Cardiac fibroblast (primary cell): ENCODE measurements at regions not wholly inside any gene's neighbourhood (a gene's known extent, or its start where the extent isn't known, plus 50 kb on each side); places are given as distances from the start of the nearest gene placed in this dataset.

Experiments
- DNase-seq, 2 donors: peaks; one replicate each; pipeline versions ENCODE4 v3.0.0 to v3.0.0-alpha.2; 2010; ENCODE audit warnings: low read depth in 2 of 2
- H3K4me3 ChIP-seq, 2 donors: replicated peaks in 1 of 2; 1 replicate in 1 of 2; 2 replicates in 1 of 2; pipeline ENCODE4 v1.5.1; 2011; ENCODE audit warnings: low read depth in 2 of 2, low read length in 2 of 2, mild to moderate bottlenecking in 2 of 2, moderate library complexity in 1 of 2
- TF ChIP-seq, protein P1 (sequence below): IDR thresholded peaks from one replicate; pipeline ENCODE4 v1.5.1; 2011; ENCODE audit warnings: low read depth, mild to moderate bottlenecking, low read length, inconsistent platforms

DNA sequence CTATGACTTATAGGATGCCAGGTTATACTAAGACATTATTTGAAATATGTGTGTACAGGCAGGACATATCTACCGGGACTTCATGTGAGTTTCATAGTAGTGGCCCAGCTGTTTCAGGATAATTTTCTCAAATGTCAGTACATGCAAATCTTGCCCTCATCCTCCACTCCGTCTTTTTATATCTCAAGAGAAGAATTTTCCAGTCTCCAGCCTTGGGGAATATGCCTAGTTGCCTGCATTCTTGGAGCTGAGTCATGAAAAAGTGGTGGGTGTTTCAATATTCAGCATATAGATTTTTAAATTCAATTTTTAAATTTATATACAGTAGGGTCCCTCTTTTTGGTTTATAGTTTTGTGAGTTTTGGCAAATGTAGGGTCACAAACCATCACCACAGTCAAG lies 236.7 kb downstream of the OTUD1 start:
- TF ChIP-seq, protein P1, sequence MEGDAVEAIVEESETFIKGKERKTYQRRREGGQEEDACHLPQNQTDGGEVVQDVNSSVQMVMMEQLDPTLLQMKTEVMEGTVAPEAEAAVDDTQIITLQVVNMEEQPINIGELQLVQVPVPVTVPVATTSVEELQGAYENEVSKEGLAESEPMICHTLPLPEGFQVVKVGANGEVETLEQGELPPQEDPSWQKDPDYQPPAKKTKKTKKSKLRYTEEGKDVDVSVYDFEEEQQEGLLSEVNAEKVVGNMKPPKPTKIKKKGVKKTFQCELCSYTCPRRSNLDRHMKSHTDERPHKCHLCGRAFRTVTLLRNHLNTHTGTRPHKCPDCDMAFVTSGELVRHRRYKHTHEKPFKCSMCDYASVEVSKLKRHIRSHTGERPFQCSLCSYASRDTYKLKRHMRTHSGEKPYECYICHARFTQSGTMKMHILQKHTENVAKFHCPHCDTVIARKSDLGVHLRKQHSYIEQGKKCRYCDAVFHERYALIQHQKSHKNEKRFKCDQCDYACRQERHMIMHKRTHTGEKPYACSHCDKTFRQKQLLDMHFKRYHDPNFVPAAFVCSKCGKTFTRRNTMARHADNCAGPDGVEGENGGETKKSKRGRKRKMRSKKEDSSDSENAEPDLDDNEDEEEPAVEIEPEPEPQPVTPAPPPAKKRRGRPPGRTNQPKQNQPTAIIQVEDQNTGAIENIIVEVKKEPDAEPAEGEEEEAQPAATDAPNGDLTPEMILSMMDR = no peak
- DNase-seq = no peak
- no peak overlapping the region for H3K4me3 ChIP-seq

- no peak overlapping the region for H3K4me3 ChIP-seq
- TF ChIP-seq, protein P1 = no peak
- no peak for DNase-seq
These were observed 237.4 kb downstream of the OTUD1 start for GRCh38 chr10:23676296-23676695.

GRCh38 chr10:23686722-23687121 lies 247.8 kb downstream of the OTUD1 start:
- TF ChIP-seq, protein P1 = no peak
- no peak overlapping the region for H3K4me3 ChIP-seq
- no peak for DNase-seq

- TF ChIP-seq, protein P1 = no peak
- no peak overlapping the region for H3K4me3 ChIP-seq
- DNase-seq = no peak
These were observed 253.9 kb downstream of the OTUD1 start for GRCh38 chr10:23692736-23693135.

GRCh38 chr10:23693501-23693901 lies 254.6 kb downstream of the OTUD1 start:
- peak in 1 of 2 donors; percentile 2 for DNase-seq
- TF ChIP-seq, protein P1 = no peak

DNA sequence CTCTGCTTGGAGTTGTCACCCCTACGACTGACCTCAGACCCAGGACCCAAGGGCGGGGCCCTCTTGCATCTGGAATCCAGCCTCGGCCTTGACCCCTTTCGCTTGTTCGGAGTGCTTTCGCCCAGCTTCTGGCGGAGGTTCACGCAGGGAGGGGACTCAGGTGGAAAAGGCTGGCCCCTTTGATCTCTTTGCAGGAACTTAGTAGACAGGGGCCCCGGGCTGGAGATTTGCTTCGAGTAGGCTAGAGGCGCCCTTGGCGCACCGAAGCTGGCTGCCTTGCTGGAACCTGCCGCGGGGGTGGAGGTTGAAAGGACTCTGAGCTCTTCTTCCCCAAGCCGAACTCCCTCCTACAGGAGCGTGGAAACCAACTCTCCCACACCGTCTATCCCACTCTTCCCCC lies 255.1 kb downstream of the OTUD1 start:
- TF ChIP-seq, protein P1 = no peak
- H3K4me3 ChIP-seq = no peak overlapping the region
- no peak for DNase-seq

More at GRCh38 chr10:23693501-23693901, 254.6 kb downstream of the OTUD1 start:
- H3K4me3 ChIP-seq = no peak overlapping the region

DNA sequence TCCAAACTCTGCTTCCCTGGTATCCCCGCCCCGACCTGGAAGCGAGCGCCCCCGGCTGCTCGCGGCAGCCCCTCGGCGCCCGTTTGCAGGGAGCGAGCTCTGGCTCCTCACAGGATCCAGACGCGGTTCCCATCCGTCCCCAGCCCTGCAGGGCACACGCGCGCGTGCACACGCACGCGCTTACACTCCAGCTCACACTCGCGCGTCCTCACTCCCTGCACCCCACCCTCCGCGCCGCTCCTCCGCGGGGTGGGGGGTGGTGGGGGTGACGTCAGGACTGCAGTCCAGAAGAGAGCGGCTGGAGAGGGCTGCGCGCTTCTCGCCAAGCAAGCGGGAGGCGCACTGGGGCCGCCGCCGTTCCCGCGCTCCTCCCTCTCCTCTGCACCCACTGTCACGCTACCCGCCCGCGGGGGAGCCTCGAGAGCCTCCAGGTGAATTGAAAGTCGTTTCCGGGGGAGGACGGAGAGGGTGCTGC lies 255.6 kb downstream of the OTUD1 start:
- TF ChIP-seq, protein P1 = no peak
- no peak overlapping the region for H3K4me3 ChIP-seq
- DNase-seq = peak in 1 of 2 donors; percentile 13
